Stimulated activated CD8-positive, alpha-beta memory T cell treated with anti-CD3 and anti-CD28 coated beads, Interleukin-12 subunit alpha, Interleukin-12 subunit beta, amount 100 ng/mL, for 1 hour (primary cell): ENCODE measurements at regions not wholly inside any gene's neighbourhood (a gene's known extent, or its start where the extent isn't known, plus 50 kb on each side); places are given as distances from the start of the nearest gene placed in this dataset.
"Not testable (repeated sequence)": the region's sequence is repeated elsewhere in the genome, so short reads cannot be mapped to it uniquely, and the experiment has no call there.

Experiments used
- DNase-seq: peaks from one replicate; pipeline ENCODE4 v3.0.0-alpha.2; 2020; ENCODE audit warnings: low read depth

DNA sequence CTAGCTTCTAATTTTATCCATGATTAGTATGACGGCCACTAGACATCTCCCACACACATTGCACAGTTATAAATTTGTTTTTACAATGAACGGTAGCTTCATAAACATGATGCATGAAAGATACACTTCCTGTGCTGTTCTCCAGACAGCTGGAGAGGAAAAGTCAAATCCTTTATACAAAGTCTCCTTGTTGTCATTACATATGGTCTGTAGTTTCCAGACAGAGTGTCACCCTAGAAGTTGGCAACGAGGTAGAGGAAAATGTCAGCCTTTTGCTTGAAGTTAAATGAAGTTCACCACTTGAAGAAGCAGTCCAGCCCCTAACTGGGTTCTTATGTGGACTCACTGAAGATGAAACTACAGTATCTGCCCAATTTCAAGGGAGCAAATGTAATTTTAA lies 253.0 kb upstream of the P2RY1 start:
- DNase-seq: no peak

DNA sequence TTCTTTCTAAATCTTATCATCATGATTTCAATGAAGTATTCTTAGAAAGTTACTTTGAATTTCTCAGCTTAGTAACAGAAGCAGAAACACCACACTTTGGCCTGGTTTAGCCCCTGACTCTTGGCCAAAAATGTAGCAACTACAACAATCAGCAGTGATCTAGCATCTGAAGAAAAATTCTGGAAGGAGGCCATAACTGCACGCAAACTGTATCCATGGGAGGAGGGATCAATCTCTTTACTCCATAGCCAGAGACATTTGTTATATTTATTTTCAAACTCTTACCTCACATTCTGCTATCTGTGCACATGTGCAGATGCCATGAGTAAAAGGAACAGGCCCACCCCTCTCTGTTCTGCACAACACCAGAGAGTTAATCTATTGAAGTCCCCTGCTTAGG lies 251.0 kb upstream of the P2RY1 start:
- no peak for DNase-seq

DNA sequence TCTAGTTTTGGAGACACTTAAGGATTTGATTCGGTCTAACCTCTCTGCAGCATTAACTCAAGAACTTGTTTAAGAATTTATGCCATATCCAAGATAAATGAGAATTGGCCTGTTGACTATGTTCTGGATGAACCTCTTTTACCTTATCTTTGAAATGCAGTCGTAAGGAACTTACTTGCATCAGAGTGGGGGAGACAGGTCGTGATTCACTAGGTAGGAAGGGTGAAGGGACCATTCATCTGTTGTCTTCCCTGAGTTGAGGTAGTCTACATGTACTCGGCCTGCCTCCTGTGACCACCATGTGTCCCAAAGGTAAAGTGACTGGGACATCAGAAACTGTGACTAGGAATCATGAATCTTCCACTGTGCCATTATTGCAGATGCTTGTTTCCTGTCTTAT lies 248.0 kb upstream of the P2RY1 start:
- no peak for DNase-seq

DNA sequence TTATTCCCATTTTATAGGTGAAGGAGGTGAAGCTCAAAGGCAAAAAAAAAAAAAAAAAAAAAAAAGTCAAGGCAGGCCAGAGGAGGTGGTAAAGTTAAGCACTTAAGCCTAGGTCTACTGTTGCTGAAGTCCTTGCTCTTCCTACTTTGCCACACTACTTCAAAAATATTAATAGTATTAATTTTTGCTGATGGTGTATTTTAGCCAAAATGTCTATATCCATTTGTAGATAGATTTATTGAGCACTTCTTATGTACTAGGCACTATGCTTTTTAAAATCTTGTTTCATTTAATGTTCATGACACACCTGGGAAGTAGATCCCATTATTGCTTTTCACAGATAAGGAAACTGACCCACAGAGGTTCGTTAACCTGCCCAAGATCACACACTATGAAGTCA lies 247.1 kb upstream of the P2RY1 start:
- no peak for DNase-seq

DNA sequence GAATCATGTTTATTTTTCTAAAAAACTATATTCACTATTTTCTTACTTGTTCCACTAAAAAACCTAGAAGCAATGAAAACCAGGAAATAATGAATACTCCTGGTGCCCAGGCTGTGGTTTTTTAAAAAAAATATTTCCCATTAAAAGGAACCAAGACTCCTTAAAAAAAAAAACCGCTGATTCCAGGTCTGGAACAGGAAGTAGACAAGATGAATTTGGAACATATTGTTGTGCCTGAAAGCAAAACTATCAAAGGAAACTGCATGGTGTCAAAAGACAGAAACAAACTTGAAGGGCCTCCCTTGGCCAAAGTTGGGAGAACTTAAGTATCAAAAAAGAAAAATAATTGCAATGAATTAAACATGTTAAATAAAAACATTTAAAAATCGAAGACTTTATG lies 245.3 kb upstream of the P2RY1 start:
- no peak for DNase-seq

DNA sequence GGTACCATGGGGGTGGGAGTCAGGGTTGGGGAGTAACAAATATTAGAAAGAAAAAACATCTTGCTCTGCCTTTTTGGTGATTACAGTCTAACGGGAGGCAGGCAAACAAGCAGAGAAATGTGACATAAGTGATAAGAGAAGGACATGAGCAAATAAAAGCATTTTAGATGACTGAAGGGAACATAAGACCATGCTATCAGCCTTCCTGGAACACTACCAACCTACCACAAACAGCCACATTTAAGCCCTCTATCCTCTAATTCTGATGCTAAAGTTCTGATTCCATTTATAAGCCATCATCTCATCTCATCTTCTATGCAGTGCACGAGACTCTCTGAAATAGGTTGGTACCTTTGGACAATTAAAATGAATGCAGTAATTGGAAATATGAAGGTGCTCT lies 243.4 kb upstream of the P2RY1 start:
- DNase-seq: no peak

DNA sequence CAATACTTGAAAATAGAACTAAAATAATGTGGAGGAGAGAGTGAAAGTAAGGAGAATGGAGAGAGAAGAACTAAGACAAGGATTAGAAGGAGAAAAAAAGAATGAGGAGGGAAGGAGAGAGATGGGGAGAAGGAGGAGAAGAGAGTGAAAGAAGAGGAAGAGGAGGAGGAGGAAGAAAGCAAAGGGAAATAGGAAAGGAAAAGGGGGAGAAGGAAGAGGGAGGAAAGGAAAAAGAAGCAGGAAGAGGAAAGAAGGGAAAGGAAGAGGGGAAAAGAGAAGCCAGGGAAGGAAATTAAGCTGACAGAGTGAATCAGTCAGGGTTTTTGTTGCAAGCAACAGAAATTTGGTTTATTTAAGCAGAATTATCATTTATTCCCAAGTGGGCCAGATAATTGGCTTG lies 241.7 kb upstream of the P2RY1 start:
- DNase-seq: no peak

DNA sequence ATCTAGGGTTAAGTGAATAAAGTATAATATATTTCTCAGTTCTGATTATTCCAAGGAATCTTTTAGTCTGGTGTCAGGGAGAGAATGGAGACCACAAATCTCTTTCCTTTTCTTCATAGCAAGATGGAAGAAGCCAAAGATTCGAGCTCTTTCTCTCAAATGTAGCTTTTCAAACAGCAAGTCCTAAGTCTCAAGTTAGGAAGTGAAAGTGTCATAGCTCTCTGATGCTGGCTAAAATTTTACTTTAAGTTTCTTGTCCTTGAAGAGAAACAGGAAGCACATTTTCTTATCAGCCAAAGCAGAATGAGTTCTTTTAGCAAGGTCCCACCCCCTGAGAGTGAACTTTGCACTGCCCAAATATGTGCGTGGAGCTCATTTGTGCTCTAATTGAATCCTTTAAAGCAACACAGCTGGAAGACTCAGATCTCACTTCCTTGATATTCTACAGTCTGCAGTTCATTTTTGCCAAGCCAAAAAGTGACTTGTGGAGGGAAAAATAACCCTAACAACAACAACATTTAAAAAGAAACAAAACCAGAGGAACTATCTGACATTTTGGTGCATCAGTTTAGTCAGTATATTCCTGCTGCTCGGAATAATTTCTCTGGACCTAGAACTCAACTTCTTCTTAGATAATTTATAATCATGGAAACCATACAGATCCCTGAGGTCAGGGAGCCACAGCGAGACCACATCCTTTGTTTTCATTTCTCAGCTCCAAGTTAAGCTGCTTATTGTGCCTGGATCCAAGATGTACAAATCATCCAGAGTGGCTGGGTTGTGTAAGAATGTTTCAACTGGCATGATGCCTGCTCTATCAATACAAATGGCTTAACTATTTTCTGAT lies 238.7 kb upstream of the P2RY1 start:
- DNase-seq: no peak

DNA sequence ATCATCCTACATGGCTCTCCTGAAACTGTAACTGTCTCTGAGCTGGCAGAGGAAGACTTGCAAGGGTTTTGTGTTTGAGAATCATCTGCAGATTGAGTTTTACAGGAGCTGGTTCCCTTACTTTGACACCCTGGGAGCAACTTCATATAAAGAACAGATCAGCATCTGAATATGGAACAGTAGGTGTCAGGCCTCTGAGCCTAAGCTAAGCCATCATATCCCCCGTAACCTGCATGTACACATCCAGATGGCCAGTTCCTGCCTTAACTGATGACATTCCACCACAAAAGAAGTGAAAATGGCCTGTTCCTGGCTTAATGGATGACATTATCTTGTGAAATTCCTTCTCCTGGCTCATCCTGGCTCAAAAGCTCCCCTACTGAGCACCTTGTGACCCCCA lies 238.1 kb upstream of the P2RY1 start:
- DNase-seq: not testable (repeated sequence)

DNA sequence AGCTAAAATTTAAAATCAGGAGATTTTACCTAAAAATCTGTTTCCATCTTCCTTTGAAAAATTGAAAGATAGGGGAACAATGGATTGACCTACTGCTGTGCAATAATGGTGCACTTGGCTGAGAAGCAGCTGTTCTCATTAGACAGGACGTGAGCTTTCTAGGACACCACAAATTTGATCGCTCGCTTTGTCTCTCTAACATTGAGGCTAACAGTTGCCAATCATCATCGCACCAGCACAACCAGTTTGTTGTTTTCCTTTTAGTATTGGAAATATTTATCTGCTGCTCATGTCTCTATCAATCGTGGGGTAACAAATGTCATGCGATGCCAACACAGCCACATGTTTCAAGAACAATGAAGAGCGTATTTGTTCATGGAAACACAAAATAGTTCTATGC lies 228.8 kb upstream of the P2RY1 start:
- no peak for DNase-seq

DNA sequence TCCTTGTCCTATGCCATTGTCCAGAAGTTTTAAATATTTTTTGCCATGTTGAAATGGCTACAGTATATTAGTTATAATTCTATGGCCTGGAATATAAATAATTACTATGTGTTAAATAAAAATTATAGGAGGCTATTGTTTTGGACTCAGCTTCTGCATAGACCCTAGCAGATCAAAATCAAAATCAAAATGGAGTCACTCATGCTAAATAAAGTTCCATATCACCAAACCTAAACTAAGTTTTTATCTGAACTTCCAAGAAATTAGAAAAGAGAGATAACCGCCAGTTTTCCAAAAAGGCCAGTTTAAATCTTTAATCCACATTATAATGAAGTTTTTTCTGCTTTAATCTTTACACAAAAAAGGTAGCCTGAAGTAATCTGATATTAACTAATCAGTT lies 227.8 kb upstream of the P2RY1 start:
- DNase-seq: no peak

DNA sequence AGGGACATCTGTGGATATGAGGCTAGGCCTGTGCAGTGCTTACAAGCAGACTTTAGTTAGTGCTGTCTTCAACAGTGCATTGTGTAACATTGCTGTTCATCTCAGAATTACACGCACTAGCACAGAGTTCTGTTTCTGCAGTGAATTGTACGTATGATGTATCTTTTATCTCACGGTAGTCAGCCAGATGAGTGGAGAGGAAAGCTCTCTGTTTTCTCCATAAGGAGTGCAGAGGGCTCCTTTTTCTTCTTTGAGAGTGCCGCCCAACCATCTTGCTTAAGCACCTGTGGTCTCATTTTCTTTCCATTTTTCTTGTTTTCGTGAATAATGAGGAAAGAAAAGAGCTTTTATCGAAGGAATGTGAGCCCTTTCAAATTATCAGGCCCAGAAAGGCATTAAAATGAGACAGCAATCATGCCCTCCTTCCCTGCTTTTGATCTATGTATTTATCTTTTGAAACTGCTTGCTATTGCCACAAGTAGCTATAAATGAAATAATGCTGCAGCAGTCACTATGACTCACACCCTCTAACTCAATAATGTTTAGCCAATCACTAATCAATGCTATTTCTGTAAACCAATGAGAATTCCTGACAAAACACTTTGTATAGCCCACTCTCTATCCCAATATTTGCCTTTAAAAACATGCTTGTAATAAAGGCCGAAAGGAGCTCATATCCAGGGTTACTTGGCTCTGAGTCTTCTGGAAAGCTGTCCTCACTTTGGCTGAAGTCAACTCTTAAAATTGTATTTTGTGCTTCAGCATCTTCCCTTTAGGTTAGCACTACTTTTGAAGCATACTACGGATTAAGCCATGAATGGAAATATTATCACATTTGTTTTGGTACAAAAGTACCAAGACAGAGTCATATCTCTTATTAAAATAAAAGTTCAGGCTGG lies 226.0 kb upstream of the P2RY1 start:
- DNase-seq: no peak

DNA sequence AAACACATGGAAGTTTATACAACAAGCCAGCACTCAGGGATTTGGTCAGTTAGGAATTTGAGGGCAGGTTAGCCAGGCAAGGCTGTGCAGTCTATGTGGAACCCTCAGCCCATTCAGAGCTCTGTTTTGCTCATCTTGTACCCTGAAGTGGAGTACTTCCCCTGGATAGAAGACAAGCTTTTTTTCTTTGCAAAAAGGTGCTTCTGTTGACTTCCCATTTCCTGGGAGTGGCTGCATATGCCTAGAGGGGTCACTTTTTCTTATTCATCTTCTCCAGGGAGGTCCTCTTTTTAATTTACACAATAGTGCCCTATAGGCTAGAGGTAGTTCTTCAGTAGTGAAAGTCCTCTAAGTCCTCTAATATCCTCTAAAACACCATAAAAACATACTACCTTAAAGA lies 225.0 kb upstream of the P2RY1 start:
- no peak for DNase-seq

DNA sequence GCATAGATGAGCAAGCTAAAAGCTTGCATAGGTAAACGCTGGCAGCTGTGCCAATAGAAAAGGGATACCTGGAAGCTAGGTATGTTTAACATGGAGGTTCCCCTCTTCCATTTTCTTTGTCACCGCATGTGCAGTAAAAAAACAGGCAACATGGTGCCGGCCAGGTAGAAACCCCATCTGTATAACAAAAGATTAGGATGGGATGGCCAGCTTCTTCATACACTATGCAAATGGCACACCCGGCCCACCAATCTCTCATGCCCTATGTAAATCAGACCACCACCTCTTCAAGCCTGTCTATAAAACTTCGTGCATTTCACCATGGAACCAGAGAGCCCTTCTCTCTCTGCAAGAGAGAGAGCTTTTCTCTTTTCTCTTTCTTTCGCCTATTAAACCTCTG lies 224.3 kb upstream of the P2RY1 start:
- no peak for DNase-seq

DNA sequence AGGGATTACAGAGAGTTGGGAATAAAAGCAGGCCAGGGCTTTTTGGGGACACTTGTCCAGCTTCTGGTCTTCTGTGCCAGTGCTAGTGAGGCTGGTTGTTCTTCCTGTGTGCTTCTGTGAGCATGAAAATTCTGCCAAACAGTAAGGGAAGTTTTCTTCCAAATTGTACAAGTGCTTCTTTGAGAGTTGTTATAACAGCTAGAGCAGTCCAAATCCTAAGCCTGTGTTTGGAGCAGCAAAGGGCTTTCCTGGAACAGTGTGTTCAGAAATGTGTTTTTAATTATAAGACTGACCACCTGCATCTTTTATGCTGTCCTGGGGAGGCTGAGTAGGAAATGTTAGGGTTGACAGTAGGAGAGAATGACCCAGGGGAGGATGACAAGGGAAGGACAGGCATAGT lies 223.0 kb upstream of the P2RY1 start:
- DNase-seq: no peak

DNA sequence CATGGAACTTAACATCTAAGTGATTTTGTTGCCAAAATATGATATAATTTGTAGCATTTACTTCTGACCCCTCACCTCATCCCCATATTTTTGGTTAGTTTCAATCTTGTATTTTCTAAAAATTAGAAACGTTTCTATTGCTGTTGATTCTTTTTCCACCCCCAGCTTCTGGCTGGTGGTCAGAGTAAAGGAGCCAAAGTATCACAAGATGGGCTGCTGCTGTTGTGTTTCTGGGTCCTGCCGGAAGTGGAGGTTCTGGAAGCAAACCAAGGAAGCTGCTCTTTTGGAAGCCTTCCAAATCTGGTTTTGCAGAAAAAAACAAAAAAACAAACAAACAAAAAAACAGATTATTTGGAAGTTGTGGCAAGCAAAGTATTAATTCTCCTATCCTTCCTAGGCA lies 221.1 kb upstream of the P2RY1 start:
- DNase-seq: no peak

DNA sequence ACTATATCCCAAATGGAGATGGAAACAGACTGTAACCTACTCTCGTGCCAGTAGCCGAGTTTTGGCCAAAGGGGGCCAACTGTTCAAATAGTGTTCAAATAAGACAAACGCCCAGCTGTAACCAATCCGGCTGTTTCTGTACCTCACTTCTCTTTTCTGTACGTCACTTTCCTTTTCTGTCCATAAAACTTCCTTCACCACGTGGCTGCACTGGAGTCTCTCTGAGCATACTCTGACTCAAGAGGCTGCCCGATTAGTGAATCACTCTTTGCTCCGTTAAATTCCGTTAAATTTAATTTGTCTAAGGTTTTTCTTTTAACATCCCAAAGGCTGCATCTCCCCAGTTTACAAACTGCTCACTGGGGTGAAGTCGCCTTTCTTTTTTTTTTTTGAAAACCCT lies 219.2 kb upstream of the P2RY1 start:
- DNase-seq: no peak

DNA sequence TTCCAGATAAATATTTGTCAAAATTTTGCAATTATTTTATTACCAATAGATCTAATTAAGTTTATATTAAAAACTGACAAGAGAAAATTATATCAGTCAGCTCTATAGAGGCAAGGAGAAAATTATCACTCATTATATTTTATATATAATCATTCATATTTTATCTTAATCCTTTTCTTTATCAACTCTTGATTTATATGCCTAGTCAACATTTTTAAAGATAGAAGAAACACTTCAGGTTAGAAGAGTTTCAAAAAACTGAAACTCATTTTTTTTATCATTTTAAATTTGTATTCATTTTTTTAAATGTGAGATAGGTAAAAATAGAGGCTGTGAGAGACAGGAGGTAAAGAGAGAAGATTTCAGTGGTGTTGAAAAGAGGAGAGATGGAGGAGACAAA lies 217.3 kb upstream of the P2RY1 start:
- DNase-seq: no peak

DNA sequence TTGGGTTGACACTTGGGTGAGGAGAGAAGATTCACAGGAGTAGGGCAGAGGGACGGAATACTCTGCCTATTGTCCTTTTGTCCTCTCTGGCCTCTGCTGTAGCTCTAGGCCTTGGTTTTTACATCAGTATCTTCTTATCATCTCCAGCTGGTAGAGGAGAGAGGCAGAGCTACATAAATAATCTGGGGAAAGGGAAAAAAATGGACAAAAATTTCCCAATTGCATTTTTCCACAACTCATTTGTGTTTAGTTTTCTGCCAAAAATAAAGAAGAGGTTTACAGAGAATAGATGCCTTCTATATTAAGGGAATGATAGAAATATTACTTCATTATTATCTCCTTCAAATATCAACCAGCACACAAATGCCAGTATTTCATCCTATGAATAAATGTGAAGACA lies 216.4 kb upstream of the P2RY1 start:
- DNase-seq: no peak

DNA sequence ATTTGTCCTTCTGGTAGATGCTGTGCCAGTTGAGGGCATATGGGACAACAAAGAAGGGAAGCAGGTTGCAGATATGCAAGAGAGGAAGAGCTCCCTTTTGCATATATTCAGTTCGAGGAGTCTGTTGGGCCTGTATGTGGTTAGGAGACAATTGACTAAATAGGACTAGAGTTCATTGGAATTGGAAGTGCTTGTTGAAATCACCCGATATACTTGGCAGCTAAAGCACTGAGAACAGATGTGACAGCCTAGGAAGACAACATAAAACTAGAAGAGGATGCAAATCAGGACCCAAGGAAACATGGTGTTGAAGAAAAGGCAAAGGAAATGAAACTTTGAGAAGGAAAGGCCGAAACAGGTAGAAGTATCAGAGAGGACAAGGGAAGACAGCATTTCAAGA lies 215.2 kb upstream of the P2RY1 start:
- DNase-seq: no peak

DNA sequence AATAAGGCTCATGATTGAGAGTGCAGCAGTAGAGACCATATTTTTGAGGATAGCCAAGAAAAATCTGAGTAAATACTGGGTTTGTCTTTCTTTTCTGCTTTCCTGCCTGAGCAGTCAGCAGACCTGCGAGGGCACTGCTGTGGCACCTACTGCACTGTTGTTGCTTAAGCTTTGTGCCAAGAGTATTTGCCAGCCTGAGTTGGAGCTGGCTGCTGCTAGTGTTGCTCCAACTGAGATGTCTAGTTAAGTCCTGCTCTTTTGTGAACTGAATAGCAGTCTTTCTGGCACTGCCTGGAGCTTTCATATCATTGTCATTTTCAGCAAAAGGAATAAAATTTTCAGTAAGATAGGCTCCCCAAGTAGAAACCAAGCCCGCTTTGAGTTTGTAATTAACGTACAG lies 214.5 kb upstream of the P2RY1 start:
- no peak for DNase-seq

DNA sequence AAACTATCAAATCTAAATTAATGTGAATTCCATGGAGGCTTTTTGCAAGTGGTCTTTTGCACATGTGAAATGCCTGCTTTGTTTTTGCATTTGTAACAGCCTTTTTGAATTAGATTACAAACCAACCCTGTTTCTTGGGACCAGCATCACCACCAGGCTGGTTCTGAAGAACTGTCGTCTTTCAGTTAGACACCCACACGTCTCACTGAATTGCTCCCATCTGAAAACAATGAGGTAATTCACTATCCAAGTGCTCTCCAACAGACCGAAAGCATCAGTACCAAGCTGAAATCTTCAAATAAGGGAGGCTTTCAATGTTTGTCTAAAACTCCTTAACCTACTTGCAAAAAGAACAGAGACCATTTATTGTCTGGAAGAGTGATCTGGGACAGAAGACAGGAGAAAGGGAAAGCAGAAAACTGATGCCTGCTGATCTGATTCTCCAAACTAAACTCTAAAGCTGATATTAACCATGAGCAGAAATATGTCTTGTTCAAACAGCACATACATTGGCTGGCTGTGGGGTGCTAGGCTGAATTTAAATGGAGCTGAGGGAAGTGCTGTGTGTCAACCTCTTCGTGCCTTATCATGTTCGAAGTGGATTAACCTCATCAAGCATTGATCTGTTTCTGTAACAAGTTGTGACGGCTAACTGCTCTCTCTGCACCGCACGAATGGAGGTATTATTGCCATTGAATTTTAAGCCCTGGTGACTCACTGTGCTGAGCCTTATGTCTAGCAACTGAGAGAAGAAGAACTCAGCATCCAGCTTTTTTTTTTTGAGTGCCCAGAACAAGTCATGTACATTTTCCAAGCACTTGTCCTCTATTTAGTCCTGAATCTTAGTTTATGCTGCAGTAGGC lies 213.7 kb upstream of the P2RY1 start:
- no peak for DNase-seq
